ENCODE measurements at regions not wholly inside any gene's neighbourhood (a gene's known extent, or its start where the extent isn't known, plus 50 kb on each side); places are given as distances from the start of the nearest gene placed in this dataset.

DNA sequence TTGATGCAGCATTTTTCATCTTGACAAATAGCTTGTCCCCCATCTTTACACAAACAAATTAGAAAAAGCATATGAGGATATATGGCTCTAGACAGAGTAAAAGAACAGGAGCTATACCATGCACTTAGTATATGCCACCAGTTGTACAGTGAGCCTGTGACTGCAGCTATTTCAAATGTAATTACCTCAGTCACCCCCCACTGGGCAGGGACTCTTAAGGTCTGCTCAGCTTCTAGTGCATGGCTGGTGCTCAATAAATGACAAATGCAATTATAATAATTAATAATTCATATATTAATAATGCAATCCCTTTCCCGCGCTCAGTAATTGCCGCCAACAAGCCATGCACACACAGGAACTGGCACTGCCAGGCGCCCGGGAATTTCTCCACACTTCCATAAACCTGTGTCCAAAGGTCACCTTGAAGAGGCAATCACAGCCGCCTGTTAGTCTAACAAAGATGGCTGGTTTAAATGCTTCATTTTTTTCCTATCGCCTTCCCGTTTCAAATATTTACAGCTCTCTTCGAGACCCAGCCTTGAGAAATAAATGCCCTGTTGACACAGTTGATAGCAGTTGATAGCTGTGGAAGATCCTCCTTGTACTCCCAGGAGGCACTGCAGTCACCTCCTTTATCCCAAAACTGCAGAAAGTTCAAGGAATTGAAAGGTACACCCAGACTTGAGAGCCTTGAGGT, 156.6 kb downstream of the INO80D start (continued):
- TF ChIP-seq AHR (CRISPR knock-in tag; IDR thresholded peaks at IDR 0.05) (no peak), HNRNPL (IDR thresholded peaks at IDR 0.05; ENCODE audit: low read depth, low read length) (peak; percentile 67; the same call in 1 of the 2 replicates), ZNF607 (CRISPR knock-in tag; IDR thresholded peaks at IDR 0.05; ENCODE audit: borderline replicate concordance) (0 out of 2 replicates have a peak, but pooled peaks have one; percentile 19), ZNF124 (CRISPR knock-in tag; IDR thresholded peaks at IDR 0.05) (0 out of 2 replicates have a peak, but pooled peaks have one; percentile 54), ZNF337 (CRISPR knock-in tag; IDR thresholded peaks at IDR 0.05; ENCODE audit: borderline replicate concordance, low read depth) (no peak), ATM (IDR thresholded peaks at IDR 0.05; ENCODE audit: borderline replicate concordance) (no peak), ZKSCAN1 (IDR thresholded peaks at IDR 0.05; ENCODE audit: low read length) (0 out of 2 replicates have a peak, but pooled peaks have one; percentile 22), MED1 (CRISPR knock-in tag; IDR thresholded peaks at IDR 0.05) (peak; percentile 6; the same call in 1 of the 2 replicates), FIP1L1 (IDR thresholded peaks at IDR 0.05; ENCODE audit: borderline replicate concordance, insufficient read depth, low read depth, low read length) (no peak), ZNF382 (CRISPR knock-in tag; IDR thresholded peaks at IDR 0.05; ENCODE audit: borderline replicate concordance) (no peak), ELF1 (CRISPR knock-in tag; IDR thresholded peaks at IDR 0.05) (0 out of 2 replicates have a peak, but pooled peaks have one; percentile 9), FOXK2 (IDR thresholded peaks at IDR 0.05) (no peak), ZNF546 (CRISPR knock-in tag; conservative IDR thresholded peaks at IDR 0.05) (no peak), ISX (CRISPR knock-in tag; conservative IDR thresholded peaks at IDR 0.05) (no peak)
- TF ChIP-seq, protein P1, sequence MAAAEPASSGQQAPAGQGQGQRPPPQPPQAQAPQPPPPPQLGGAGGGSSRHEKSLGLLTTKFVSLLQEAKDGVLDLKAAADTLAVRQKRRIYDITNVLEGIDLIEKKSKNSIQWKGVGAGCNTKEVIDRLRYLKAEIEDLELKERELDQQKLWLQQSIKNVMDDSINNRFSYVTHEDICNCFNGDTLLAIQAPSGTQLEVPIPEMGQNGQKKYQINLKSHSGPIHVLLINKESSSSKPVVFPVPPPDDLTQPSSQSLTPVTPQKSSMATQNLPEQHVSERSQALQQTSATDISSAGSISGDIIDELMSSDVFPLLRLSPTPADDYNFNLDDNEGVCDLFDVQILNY (CRISPR knock-in tag; conservative IDR thresholded peaks at IDR 0.05) = no peak
- TF ChIP-seq, protein P2, sequence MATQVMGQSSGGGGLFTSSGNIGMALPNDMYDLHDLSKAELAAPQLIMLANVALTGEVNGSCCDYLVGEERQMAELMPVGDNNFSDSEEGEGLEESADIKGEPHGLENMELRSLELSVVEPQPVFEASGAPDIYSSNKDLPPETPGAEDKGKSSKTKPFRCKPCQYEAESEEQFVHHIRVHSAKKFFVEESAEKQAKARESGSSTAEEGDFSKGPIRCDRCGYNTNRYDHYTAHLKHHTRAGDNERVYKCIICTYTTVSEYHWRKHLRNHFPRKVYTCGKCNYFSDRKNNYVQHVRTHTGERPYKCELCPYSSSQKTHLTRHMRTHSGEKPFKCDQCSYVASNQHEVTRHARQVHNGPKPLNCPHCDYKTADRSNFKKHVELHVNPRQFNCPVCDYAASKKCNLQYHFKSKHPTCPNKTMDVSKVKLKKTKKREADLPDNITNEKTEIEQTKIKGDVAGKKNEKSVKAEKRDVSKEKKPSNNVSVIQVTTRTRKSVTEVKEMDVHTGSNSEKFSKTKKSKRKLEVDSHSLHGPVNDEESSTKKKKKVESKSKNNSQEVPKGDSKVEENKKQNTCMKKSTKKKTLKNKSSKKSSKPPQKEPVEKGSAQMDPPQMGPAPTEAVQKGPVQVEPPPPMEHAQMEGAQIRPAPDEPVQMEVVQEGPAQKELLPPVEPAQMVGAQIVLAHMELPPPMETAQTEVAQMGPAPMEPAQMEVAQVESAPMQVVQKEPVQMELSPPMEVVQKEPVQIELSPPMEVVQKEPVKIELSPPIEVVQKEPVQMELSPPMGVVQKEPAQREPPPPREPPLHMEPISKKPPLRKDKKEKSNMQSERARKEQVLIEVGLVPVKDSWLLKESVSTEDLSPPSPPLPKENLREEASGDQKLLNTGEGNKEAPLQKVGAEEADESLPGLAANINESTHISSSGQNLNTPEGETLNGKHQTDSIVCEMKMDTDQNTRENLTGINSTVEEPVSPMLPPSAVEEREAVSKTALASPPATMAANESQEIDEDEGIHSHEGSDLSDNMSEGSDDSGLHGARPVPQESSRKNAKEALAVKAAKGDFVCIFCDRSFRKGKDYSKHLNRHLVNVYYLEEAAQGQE (IDR thresholded peaks at IDR 0.05; ENCODE audit: borderline replicate concordance in 1 of 2, low read depth in 1 of 2, low read length in 2 of 2) = no peak
- TF ChIP-seq, protein P3, sequence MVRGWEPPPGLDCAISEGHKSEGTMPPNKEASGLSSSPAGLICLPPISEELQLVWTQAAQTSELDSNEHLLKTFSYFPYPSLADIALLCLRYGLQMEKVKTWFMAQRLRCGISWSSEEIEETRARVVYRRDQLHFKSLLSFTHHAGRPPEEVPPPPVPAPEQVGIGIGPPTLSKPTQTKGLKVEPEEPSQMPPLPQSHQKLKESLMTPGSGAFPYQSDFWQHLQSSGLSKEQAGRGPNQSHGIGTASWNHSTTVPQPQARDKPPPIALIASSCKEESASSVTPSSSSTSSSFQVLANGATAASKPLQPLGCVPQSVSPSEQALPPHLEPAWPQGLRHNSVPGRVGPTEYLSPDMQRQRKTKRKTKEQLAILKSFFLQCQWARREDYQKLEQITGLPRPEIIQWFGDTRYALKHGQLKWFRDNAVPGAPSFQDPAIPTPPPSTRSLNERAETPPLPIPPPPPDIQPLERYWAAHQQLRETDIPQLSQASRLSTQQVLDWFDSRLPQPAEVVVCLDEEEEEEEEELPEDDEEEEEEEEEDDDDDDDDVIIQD (CRISPR knock-in tag; IDR thresholded peaks at IDR 0.05; ENCODE audit: low read depth) = 0 out of 2 replicates have a peak, but pooled peaks have one; percentile 47
- TF ChIP-seq, protein P4, sequence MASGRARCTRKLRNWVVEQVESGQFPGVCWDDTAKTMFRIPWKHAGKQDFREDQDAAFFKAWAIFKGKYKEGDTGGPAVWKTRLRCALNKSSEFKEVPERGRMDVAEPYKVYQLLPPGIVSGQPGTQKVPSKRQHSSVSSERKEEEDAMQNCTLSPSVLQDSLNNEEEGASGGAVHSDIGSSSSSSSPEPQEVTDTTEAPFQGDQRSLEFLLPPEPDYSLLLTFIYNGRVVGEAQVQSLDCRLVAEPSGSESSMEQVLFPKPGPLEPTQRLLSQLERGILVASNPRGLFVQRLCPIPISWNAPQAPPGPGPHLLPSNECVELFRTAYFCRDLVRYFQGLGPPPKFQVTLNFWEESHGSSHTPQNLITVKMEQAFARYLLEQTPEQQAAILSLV (CRISPR knock-in tag; IDR thresholded peaks at IDR 0.05; ENCODE audit: borderline replicate concordance) = no peak
- TF ChIP-seq, protein P5, sequence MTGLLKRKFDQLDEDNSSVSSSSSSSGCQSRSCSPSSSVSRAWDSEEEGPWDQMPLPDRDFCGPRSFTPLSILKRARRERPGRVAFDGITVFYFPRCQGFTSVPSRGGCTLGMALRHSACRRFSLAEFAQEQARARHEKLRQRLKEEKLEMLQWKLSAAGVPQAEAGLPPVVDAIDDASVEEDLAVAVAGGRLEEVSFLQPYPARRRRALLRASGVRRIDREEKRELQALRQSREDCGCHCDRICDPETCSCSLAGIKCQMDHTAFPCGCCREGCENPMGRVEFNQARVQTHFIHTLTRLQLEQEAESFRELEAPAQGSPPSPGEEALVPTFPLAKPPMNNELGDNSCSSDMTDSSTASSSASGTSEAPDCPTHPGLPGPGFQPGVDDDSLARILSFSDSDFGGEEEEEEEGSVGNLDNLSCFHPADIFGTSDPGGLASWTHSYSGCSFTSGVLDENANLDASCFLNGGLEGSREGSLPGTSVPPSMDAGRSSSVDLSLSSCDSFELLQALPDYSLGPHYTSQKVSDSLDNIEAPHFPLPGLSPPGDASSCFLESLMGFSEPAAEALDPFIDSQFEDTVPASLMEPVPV (CRISPR knock-in tag; IDR thresholded peaks at IDR 0.05) = no peak

All from HepG2 (cell line).